Panc1 (cell line): ENCODE measurements at regions not wholly inside any gene's neighbourhood (a gene's known extent, or its start where the extent isn't known, plus 50 kb on each side); places are given as distances from the start of the nearest gene placed in this dataset.

ENCODE experiments used
- ATAC-seq: fragments of 200-7000 bp; cut with Tn5 transposase; 2 replicates; pipeline ENCODE4 v1.9.1; 2020; ENCODE audit warnings: mild to moderate bottlenecking, moderate library complexity
- BruUV-seq: library from RNA; stranded (reverse); fragments of 400-500 nt; replicated peaks from 2 replicates; lab custom pipeline; 2021; lab: Mats Ljungman, UMichigan
- CTCF ChIA-PET: fragments of 300-600 bp; sonication (Branson Sonifier 250); formaldehyde crosslinking; loops from one replicate; lab custom pipeline; 2022; ENCODE audit warnings: antibody characterized with exemption; lab: Charles Lee
- POLR2A ChIA-PET: fragments of 300-600 bp; sonication (Branson Sonifier 250); formaldehyde crosslinking; loops from one replicate; lab custom pipeline; 2022; ENCODE audit warnings: antibody characterized with exemption; lab: Charles Lee
- DNase-seq: peaks from one replicate; pipeline ENCODE4 v3.0.0-alpha.2; 2010; ENCODE audit warnings: low read depth, low spot score
- H3K27ac ChIP-seq: 2 replicates; pipeline ENCODE4 v1.5.1; 2011; ENCODE audit warnings: mild to moderate bottlenecking, low read length, inconsistent platforms
- H3K27me3 ChIP-seq: fragments of 200-500 bp; sonication (Bioruptor generic); 2 replicates; pipeline ENCODE4 v1.6.0; 2014; ENCODE audit warnings: low read length, inconsistent platforms; ENCODE audit not compliant: control insufficient read depth, insufficient read depth
- H3K36me3 ChIP-seq: fragments of 200-500 bp; sonication (Bioruptor generic); 2 replicates; pipeline ENCODE4 v1.5.1; 2014; ENCODE audit warnings: inconsistent platforms, mild to moderate bottlenecking, low read length, moderate library complexity; ENCODE audit not compliant: control insufficient read depth, insufficient read depth
- H3K4me1 ChIP-seq: 2 replicates; pipeline ENCODE4 v1.5.1; 2011; ENCODE audit warnings: inconsistent platforms, mild to moderate bottlenecking, low read length, moderate library complexity; ENCODE audit not compliant: control insufficient read depth, insufficient read depth
- H3K4me3 ChIP-seq, 2 experiments: 2 replicates each; pipeline ENCODE4 v1.5.1; 2011 to 2012; ENCODE audit warnings: low read depth in 2 of 2, low read length in 2 of 2, mild to moderate bottlenecking in 2 of 2, inconsistent platforms in 1 of 2, moderate library complexity in 1 of 2
- H3K9me3 ChIP-seq: fragments of 200-500 bp; sonication (Bioruptor generic); 2 replicates; pipeline ENCODE4 v1.5.1; 2014; ENCODE audit warnings: low read depth, mild to moderate bottlenecking, inconsistent platforms, low read length, moderate library complexity; ENCODE audit not compliant: control insufficient read depth, insufficient read depth
- CTCF ChIP-seq: fragments of 450-650 bp; IDR thresholded peaks from 2 replicates; pipeline ENCODE4 v1.5.1; 2017; ENCODE audit warnings: mild to moderate bottlenecking
- POLR2AphosphoS5 ChIP-seq: IDR thresholded peaks from 2 replicates; pipeline ENCODE4 v1.6.1; 2012; ENCODE audit warnings: mild to moderate bottlenecking, low read depth, low read length, moderate library complexity
- REST ChIP-seq, 2 experiments: IDR thresholded peaks; 2 replicates each; pipeline ENCODE4 v1.6.1; 2011 to 2012; ENCODE audit warnings: low read depth in 2 of 2, control low read depth in 1 of 2, low read length in 1 of 2, mild to moderate bottlenecking in 1 of 2, moderate library complexity in 1 of 2; ENCODE audit not compliant: insufficient read depth in 1 of 2
- SIN3A ChIP-seq: IDR thresholded peaks from 2 replicates; pipeline ENCODE4 v1.6.1; 2012; ENCODE audit warnings: low read depth, mild to moderate bottlenecking, low read length, moderate library complexity, borderline replicate concordance; ENCODE audit not compliant: insufficient read depth
- TCF7L2 ChIP-seq: IDR thresholded peaks from 2 replicates; pipeline ENCODE4 v1.6.1; 2011; ENCODE audit warnings: mild to moderate bottlenecking, low read depth, low read length, inconsistent platforms
- in situ Hi-C: cut with HindIII; loops from 2 replicates; pipeline ENCODE4 v1.10.0; 2016; ENCODE audit warnings: low sequenced_read_pairs, low pct_unique_long_range_greater_than_20kb
- intact Hi-C: fragments of 100-400 bp; cut with micrococcal nuclease; formaldehyde crosslinking; loops from one replicate; pipeline ENCODE4 v1.10.0; 2022; ENCODE audit not compliant: unreplicated experiment

DNA sequence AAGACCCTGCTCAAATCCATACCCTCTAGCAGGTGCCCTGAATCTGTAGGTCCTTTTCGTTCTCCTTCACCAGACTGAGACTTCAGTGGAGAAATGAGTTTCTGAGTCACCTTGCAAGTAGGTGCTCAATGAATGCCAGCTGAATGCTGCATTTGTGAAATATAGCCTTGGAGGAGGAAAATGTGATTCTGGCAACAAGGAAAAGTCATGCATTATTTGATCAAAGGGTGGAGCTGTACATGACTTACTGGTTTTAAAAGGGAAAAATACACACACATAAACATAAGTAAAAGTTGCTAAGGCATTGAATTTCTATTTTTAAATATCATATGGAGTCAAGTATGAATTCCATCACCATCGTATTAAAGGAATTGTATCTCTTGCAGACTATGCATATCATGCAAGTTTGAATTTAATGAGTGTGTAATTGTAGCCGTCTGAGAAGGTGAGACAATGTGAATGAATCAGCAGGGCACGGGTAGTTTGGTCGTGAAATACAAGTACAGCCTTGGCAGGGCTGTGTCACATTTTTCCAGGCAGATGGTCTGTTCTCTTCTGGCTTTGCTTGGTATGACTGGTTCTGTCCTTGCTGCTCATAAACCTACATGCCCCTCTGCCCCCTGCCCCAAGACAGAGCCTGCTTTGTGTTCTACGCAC lies 160.8 kb downstream of the COL6A3 start:
- H3K36me3 ChIP-seq: no peaks in the 10 kb centered on the region
- intact Hi-C loops: no loop called here

DNA sequence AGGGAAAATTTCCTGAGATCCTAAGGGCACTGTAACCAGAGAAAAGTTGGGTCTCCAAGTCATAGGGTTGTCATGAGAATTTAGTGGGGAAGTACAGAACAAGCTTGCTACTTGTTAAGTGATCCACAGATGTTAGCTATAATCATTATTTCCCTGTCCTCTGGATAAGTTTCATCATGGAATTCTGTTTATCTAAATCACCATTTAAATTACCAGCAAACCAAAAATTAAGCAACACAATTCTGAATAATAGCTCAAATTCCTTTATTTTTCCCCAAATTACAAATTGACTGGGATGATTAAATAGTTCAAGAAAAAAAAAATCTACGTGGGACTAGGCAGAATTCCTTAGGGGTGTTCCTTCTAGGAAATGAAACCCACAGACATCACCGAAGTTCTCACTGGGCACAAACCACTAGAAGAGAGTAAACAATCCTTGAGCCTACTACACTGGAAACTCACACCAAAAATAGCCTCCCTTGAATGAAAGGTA lies 159.5 kb downstream of the COL6A3 start:
- intact Hi-C loops: no loop called here
- ATAC-seq (no peak), DNase-seq (no peak)
- ChIA-PET CTCF (no interaction called here), POLR2A (no interaction called here)
- TF ChIP-seq SIN3A: no peak
- TF ChIP-seq CTCF: no peak
- TF ChIP-seq TCF7L2: no peak
- TF ChIP-seq POLR2AphosphoS5: no peak
- TF ChIP-seq REST (IDR thresholded peaks at IDR 0.05; ENCODE audit: insufficient read depth in 1 of 2, low read depth in 2 of 2, low read length in 1 of 2): no peak
- no peaks in the 10 kb centered on the region for H3K27me3 ChIP-seq
- in situ Hi-C loops: no loop called here
- H3K9me3 ChIP-seq: no peaks in the 10 kb centered on the region
- no peaks in the 10 kb centered on the region; the same call in 1 of the 2 replicates for H3K4me1 ChIP-seq
- H3K36me3 ChIP-seq: no peaks in the 10 kb centered on the region
- no peak overlapping the region; the same call in 1 of the 2 replicates for H3K27ac ChIP-seq
- H3K4me3 ChIP-seq: no peak overlapping the region
- BruUV-seq: no TSS peak

More for the DNA sequence above, 160.8 kb downstream of the COL6A3 start:
- ATAC-seq (0 out of 2 replicates have a peak, but pooled peaks have one; percentile 38), DNase-seq (peak; percentile 51)
- Histone ChIP-seq H3K9me3 (no peaks in the 10 kb centered on the region), H3K4me3 (no peak overlapping the region), H3K27me3 (no peaks in the 10 kb centered on the region), H3K4me1 (no peaks in the 10 kb centered on the region; the same call in 1 of the 2 replicates), H3K27ac (0 out of 2 replicates have a peak overlapping the region, but pooled peaks have one; percentile 23)
- ChIA-PET CTCF (no interaction called here), POLR2A (no interaction called here)
- BruUV-seq: no TSS peak
- no peak for TF ChIP-seq REST (IDR thresholded peaks at IDR 0.05; ENCODE audit: insufficient read depth in 1 of 2, low read depth in 2 of 2, low read length in 1 of 2)
- TF ChIP-seq CTCF: no peak
- TF ChIP-seq POLR2AphosphoS5: no peak
- no peak for TF ChIP-seq SIN3A
- TF ChIP-seq TCF7L2: no peak
- in situ Hi-C loops: no loop called here
